H54 (cell line): ENCODE measurements at regions not wholly inside any gene's neighbourhood (a gene's known extent, or its start where the extent isn't known, plus 50 kb on each side); places are given as distances from the start of the nearest gene placed in this dataset.
A peak's percentile ranks its signal among the peaks of the same experiment; 100 is the strongest.
"Not testable (repeated sequence)": the region's sequence is repeated elsewhere in the genome, so short reads cannot be mapped to it uniquely, and the experiment has no call there.

Experiments
- DNase-seq: peaks from one replicate; pipeline ENCODE4 v3.0.0; 2011; ENCODE audit warnings: low spot score, mixed read lengths; ENCODE audit not compliant: insufficient read length
- FAIRE-seq: peaks from 3 replicates; lab custom pipeline; 2011; peaks lifted over from hg19 to GRCh38; lab: Jason Lieb, UNC
- POLR2A ChIP-seq: IDR thresholded peaks from 2 replicates; pipeline ENCODE4 v1.6.1; 2011; ENCODE audit warnings: low read depth, mild to moderate bottlenecking, low read length

DNA sequence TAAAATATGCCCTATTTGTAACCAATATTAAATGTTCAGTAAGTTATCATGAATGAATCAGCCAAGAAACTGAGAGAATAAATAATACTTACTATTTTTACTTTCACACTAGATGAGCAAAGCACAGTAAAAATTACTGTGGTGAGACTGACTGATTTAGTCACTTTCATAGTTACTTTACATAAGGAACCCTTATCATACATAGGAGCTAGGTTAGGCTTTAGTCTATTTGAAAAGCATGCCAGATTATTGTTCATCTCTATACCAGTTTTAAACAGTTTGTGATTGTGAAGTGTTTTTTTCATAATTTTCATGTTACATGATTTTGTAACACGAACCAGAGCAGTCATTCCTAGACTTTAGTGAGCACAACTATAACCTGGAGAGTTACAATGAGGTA is 80.7 kb upstream of the MAGI2 start:
- no peak for FAIRE-seq
- DNase-seq, result no peak
- no peak for TF ChIP-seq POLR2A

DNA sequence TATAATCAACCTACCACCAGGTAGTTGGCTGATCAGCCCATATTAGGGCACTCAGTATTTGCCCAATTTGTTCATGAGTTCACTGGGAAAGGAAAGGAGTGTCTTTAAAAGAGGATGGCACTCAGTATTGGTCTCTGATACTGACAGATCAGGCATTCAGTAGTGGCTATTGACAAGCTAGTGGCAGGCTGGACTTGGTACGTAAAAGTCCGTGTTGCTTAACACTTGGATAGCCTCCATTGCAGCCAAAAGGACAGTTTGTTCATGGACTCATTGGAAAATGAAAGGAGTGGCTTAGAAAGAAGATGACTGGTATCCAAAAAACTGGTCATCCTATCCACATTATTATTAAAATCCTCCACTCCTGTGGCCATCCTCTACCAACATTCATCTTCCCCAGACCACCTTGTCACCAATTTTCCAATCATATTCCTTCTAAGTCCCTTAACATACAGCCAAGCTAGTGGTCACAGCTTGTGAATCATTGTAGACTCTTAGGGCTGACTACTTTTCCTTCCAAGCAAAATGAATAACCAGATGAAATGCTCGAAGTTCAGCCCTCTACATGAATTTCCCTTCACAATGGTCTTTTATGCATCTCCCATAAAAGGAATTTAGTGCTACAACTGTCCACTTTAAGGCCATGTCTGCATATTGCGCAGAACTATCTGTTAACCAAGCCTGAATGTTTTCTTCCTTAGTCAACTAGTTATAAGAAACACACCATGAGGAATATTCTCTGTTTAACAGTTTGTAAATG is 78.6 kb upstream of the MAGI2 start:
- no peak for DNase-seq
- FAIRE-seq, result no peak
- TF ChIP-seq POLR2A, result no peak

DNA sequence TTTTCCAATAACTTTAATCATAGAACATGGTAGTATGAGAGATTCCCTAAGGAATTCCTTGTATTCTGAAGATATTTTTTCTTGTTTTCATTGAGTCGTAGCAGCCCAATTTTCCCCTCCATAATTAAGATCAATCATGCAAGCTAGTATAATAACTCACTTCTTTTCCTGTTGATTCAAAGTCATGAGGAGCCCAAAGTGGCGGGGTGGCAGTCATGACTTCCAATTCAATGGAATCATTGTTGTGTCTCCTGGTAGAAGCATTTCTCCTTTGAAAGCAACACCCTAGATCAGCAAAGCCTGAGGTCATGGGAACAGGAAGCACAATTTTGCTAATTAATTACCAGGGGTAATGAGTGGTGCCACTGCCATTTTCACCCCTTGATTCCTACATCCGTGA is 77.6 kb upstream of the MAGI2 start:
- no peak for FAIRE-seq
- DNase-seq, result no peak
- TF ChIP-seq POLR2A, result no peak

DNA sequence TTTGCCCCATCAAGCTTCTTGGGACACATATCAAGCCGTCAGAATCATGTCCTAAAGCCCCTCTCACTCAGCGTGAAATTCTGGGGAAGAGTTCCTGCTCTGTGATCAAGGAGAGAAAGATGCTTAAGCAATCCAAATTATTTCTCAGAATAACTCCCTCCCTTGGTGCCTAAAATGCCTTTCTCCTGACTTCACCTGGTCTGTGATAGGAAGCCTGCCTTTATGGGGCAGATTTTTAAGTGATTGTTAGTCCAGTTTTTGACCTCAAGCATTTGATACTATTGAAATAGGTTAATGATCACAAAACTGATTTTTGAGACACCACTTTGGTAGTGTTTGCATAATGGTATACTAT is 76.4 kb upstream of the MAGI2 start:
- FAIRE-seq (no peak), DNase-seq (no peak)
- no peak for TF ChIP-seq POLR2A

DNA sequence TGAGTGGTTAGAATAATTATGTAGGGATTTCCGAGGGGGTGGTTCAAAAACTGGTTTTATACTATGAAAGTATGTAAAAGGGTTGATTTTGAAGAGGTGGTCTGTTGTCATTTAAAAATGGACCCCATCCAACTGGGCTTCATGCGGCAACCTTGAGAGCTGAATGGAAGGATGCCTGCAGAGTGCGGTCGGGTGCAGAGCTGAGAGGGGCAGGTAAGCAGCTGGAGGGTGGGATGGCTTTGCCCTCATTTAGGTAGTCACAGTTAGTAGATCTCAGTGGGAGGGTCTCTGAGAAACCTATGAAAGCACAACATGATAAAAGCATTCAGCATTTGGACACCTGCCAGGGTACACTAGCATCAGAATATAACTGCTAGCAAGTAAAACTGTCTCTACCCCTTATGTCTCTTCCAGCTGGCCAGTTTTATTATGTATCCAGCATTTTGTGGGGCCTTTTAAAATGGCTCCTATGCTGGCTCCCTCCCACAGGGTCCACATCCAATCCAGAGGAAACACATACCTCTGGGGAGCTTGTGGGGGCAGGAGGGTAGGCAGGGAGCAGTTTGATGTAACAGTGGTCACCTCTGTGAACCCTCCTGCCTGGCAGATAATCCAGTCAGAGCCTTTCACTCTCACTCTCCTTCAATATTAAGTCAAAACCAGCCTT is 75.9 kb upstream of the MAGI2 start:
- FAIRE-seq, result peak; percentile 48
- TF ChIP-seq POLR2A, result no peak
- DNase-seq, result no peak

DNA sequence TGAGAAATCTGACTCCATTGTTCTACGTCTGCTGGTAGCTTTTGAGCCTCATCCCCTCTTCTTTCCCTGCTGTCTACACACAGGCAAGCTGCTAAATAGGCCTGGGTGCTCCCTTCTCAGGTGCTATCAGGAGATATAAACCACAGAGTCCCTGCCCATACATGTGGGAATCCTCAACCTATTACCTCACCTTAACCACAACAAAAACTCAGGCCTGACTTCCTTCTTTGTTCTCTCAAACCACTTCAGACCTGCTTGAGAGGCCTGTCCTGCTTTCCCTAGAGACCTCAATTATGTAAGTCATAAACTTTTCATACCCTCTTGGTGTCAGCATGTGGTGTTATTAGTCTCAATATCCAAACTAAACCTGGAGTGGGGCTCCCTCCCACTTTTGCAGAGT is 75.0 kb upstream of the MAGI2 start:
- DNase-seq, result no peak
- no peak for FAIRE-seq
- no peak for TF ChIP-seq POLR2A

DNA sequence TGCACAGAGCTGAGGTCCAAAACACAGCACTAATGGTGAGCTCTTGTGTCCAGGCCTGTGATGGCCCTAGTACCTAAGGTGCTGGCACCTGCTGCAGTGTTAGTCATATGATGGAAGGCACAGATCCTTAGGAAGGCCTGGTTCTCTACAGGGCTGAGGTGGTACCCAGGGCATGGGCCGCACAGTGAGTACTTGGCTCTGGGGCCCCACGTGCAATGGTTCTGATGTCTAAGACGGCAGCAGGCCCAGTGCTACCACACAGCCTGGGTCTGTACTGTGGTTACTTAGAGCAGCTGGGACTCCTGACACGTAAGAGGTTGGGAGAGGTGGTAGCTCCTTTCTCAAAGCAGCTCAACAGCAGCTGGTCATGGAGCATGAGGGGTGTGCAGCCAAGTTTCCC is 70.6 kb upstream of the MAGI2 start:
- DNase-seq (no peak), FAIRE-seq (no peak)
- no peak for TF ChIP-seq POLR2A

DNA sequence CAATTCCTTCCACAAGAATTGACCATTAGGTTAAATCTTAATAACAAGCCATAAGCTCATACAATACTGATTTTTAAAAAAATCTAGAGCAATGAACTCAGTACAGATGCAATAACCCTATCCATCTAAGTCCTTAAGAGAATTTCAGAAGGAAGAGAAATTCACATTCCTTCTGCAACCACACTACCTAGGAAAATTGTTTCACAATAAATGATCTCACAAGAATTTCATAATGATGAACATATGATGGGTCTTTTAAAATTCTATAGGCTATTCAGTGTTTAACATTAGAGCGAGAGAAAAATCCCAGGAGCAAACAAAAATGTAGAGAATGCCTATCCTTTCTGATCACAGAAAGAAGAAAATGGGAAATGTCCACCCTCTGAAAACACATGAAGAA is 70.0 kb upstream of the MAGI2 start:
- no peak for DNase-seq
- FAIRE-seq, result no peak
- TF ChIP-seq POLR2A, result no peak

DNA sequence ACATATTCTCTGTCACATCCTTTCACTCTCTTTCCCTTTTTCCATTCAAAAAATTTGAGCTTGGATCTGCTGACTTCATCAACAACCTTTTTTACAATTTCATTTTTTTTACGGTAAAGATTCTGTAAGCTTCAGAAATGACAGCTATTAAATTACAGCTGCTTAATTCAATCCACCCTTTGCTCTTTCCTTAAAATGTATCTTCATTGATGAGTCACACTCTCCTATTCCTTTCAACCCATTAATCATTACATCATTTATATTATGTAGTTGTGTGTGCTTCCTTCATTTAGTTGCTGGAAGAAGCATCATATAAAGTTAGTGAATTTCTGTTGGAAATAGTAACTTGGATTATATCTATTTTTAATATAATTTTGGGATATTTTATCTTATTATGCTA is 67.1 kb upstream of the MAGI2 start:
- DNase-seq (no peak), FAIRE-seq (no peak)

DNA sequence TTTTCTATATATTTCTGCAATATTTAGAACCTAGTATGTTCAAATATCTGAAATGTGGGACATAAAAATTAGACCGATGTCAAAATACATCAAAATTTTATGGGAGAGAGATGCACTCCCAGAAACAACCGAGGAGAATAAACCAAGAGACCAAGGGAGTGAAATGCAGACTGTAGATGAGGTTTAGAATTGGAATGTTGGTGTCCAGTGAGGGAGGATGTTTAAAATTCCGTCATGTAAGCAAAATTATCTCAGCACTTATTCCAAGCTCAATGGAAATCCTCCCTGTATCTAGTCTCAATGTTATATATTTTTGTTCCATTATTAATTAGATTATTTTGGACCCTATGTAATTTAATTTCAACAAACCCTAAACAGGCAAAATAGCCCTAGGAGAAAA is 61.9 kb upstream of the MAGI2 start:
- no peak for FAIRE-seq
- TF ChIP-seq POLR2A, result no peak
- no peak for DNase-seq

More for the DNA sequence above, 67.1 kb upstream of the MAGI2 start:
- TF ChIP-seq POLR2A, result no peak

DNA sequence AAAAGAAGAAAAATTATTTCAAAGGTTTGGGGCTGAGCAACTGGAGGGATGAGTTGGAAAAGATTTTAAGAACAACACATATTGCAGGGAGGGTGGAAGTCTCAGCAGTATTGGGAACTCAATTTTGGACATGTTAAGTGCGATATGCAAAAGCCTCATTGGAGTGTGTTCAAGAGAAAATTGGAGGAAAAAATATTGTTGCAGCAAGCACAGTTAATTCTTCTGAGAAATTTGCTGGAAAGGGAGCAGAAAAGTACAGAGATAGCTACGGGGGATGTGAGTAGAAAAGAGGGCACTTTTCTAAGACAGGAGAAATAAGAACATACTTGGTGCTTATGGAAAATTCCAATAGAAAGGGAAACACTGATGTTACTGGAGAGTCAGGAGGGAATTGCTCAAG is 59.8 kb upstream of the MAGI2 start:
- DNase-seq (no peak), FAIRE-seq (no peak)

DNA sequence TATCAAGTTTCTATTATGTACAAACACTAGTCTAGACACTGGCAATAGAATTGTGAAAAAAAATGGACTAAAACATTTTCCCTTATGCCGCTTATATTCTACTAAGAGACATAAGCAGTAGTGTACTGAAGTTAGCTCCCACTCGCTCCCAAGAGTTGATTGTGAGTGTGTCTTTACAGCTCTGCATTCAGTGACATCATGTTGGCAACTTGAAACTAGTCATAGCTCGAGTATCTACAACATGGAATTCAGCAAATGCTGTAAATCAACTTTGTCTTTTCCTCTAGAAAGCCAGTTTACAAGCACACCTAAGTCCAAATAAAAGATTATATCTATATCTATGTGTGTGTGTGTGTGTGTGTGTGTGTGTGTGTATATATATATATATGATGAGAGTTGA is 58.8 kb upstream of the MAGI2 start:
- FAIRE-seq (no peak), DNase-seq (no peak)
- no peak for TF ChIP-seq POLR2A

More for the DNA sequence above, 59.8 kb upstream of the MAGI2 start:
- TF ChIP-seq POLR2A, result no peak

DNA sequence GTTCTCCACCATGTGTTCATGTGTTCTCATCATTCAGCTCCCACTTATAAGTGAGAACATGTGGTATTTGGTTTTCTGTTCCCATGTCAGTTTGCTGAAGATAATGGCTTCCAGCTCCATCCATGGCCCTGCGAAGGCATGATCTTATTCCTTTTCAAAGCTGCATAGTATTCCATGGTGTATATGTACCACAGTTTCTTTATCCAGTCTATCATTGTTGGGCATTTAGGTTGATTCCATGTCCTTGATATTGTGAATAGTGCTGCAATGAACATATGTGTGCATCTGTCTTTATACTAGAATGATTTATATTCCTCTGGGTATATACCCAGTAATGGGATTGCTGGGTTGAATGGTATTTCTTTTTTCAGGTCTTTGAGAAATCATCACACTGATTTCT is 57.6 kb upstream of the MAGI2 start:
- FAIRE-seq, result not testable (repeated sequence)

DNA sequence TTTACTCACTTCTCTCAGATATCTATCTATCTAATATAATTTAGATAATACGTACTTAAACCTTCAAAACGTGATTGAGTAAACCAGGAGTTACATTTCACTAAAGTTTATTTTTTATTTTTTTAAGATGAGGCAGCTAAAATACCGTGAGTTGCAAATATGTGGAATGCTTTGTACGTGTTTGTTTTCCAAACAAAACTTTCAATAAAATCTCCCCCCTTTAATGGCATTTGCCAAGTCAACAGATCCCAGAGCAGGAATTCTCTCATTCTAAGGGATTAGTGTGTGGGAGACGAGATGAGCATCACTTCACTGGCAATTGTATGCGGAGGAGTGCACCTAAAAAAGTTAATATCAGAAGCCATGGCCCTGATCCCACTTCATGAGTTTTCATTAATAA is 53.7 kb upstream of the MAGI2 start:
- FAIRE-seq (peak; percentile 20), DNase-seq (no peak)
- TF ChIP-seq POLR2A, result no peak

More for the DNA sequence above, 57.6 kb upstream of the MAGI2 start:
- not testable (repeated sequence) for DNase-seq

DNA sequence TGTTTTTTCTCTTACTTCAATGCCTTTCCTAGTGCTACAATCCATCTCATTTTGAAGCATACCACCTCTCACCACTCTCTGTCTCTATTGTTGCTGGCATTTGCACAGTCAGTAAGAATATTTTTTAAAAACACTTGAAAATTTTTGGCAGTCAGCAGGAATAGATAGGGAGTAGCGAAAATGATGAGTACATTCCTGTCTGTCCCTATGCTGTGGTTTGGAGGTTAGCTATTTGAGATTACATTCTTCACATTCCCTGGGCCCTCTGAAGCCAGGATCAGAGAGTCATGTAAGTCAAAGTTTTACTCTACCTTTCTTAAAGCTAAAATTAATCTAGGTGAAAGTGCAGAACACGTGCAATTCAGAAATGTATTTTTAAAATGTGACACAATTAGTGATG is 53.0 kb upstream of the MAGI2 start:
- TF ChIP-seq POLR2A, result no peak
- FAIRE-seq (peak; percentile 75), DNase-seq (no peak)
